NCI-H1417 (cell line): ENCODE measurements at regions not wholly inside any gene's neighbourhood (a gene's known extent, or its start where the extent isn't known, plus 50 kb on each side); places are given as distances from the start of the nearest gene placed in this dataset.
"Not testable (repeated sequence)": the region's sequence is repeated elsewhere in the genome, so short reads cannot be mapped to it uniquely, and the experiment has no call there.

Experiments used
- DNase-seq, 3 experiments: peaks; one replicate each; lab custom pipeline; 2025; lab: John Stamatoyannopoulos, UW

- no peak for DNase-seq
Measured at GRCh38 chr3:106120356-106120755, 251.5 kb upstream of the CBLB start.

GRCh38 chr3:106121491-106122289 lies 252.9 kb upstream of the CBLB start:
- no peak for DNase-seq

GRCh38 chr3:106124818-106125217 lies 256.0 kb upstream of the CBLB start:
- no peak for DNase-seq

GRCh38 chr3:106125321-106125720 lies 256.5 kb upstream of the CBLB start:
- DNase-seq, result no peak

DNA sequence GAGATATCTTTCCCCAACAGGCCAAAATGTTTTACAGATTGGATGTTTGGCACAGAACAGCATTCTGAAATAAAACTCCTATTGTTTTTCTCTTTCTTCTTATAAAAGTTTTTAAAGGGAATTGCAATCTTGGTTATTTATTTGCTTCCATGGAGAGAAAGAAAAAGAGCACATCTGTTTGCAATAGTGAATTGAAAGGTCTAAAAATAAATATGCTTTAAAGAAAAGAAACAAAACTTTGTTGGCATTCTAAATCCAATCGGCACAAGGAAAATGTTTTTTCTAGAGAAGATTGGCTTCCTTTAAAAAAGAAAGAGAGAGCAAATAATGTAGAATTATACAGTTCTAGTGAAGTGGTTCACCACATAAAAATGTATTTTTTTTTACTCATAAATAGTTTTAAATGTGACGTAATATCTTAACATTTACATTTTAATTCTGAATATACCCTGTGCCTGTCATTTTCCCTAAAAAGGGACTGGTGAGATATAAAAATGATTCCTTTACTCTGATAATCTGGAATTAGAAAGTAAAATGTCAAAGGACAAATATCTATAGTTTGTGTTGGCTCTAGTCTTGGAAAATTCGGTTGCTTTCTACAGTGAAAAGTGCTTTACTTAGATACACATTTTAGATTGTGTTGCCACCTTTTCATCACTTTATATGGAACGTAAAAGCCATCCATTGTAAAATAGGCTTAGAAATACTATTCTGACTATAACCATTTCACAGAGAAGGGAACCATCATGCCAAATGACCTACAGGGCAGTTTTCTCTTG lies 257.4 kb upstream of the CBLB start:
- DNase-seq, result no peak

- DNase-seq, result no peak
Measured at GRCh38 chr3:106126846-106127235, 258.0 kb upstream of the CBLB start.

DNA sequence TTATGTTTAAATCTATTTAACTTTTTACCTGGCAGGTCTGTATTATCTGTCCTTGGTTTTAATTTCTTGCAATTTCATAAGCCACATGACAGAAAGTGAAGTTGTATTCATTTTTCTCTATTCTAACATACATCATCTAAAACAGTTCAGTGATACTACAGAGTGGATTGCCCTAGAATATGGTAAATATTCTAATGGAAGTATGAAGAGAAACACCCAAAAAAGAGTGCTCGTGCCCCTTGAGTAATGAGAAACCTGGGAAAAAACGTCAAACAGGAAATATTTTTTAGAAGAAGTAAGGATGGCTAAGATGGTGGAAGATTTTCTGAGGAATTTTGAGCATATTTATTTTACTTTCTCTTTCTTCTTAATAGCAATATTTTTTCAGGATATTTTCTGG lies 261.1 kb upstream of the CBLB start:
- DNase-seq, result no peak

GRCh38 chr3:106130384-106131198 lies 261.8 kb upstream of the CBLB start:
- no peak for DNase-seq

DNA sequence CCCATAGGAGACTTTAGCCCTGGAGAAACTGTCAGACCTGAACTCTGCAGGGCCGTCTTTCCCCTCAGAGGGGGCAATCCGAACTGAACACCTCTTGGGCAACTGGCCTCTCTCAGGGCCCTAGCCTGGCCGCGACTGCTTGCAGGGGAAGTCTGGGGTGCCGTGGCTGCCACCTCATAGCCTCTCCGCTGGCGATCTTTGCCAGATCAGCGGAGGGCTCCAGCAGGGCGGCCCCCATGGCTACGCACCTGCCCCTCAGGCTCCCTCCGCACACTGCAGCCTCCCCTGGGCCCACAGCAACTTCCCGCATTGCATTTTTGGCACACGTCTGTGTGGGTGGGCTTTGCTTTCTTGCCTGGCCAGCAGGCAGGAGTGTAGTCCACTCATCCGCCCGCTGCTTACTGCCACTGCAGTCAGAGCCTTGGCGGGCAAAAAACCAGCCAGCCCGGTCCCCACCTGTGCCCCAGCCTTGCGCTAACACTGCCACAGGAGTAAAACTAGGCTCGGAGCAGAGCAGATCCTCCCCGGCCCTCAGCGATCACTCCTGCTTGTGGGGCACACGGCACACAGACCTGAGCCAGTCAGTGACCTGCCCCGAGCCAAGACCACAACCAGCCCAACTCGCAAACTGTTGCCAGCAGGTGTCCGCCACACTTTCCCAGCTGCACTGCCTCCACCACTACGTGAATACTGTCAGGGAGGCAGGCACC lies 266.8 kb upstream of the CBLB start:
- DNase-seq, result no peak

DNA sequence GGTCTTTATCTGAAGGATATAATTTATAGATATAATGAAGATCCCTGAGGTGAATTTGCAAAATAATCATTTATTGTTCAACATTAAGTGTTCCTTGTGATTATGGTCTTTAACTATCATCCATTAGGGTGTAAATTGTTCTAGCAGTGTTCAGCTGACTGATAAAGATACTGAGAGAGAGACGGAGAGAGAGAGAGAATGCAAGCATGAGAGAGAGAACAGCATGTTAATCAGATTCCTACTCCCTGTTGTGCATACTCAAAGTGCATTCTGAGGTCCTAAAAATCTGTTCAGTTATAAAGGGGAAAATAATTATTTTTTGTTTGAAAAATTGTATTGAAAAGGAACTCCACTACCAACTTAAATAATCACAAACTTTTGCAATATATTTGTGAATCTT lies 271.0 kb upstream of the CBLB start:
- peak in 1 of 3 experiments; percentile 54 for DNase-seq

- DNase-seq, result peak in 1 of 3 experiments; percentile 39
Measured at GRCh38 chr3:106140431-106140830, 271.6 kb upstream of the CBLB start.

GRCh38 chr3:106144030-106144429 lies 275.2 kb upstream of the CBLB start:
- DNase-seq, result no peak

GRCh38 chr3:106148440-106149082 lies 279.7 kb upstream of the CBLB start:
- DNase-seq, result not testable (repeated sequence)

DNA sequence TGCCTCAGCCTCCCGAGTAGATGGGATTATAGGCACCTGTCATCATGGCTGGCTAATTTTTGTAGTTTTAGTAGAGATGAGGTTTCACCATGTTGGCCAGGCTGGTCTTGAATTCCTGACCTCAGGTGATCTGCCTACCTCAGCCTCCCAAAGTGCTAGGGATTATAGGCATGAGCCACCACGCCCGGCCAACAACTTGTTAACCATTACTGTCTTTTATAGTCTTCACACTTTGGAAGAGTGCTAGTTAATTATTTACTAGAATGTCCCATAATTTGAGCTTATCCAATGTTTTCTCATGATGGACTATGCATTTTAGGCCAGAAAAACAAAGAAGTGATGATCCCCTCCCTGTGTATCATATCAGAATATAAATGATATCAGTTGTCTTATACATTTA lies 288.6 kb upstream of the CBLB start:
- DNase-seq, result no peak

GRCh38 chr3:106160396-106160795 lies 291.6 kb upstream of the CBLB start:
- DNase-seq, result no peak

- DNase-seq, result peak in 1 of 3 experiments; percentile 5
Measured at GRCh38 chr3:106161246-106161645, 292.4 kb upstream of the CBLB start.

DNA sequence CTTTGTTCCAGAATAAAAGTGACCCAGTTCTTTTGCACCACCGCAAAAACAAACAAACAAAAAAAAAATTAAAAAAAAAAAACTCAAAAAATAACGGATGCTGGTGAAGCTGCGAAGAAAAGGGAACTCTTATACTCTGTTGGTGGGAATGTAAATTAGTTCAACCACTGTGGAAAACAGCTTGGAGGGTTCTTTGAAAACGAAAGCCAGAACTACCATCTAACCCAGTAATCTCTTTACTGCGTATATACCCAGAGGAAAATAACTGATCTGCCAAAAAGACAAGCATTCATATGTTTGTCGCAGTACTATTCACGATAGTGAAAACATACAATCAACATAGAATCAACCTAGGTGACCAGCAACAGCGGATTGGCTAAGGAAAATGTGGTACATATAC lies 298.9 kb upstream of the CBLB start:
- DNase-seq, result no peak

DNA sequence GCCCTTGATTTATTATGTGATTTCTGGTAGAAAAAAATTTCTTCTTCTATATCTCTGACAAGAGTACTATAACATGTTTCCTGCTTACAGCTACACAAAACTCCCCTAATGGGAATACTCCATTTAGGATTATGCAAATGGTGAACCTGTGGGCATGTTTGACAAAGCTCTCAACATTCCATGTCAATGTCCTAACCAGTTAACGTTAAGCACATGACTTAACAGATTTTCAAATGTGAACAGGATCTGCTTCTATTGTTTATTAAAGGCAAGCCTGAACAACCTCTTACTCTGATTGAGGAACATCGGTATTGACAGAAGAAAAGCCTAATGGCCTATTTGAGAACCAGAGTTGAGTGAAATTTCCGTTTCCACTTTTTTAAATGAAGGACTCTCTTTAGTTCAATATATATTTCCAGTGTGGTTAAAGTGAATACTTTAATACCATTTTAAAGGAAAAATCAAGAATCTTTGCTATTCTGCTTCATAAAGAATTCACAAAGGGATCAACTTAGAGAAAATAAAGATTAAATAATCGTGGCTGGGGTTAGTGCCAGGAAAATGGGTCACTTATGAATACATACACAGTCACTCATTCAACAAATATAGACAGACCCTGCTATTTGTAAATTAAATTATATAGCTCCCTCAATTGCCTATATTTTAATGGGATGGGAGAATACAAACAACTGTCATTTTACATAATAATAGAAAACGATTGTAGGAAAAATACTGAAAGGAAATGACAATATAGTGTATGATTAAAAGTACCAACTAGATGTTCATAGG lies 300.3 kb upstream of the CBLB start:
- DNase-seq, result peak in 2 of 3 experiments; percentile 15 to 30

DNA sequence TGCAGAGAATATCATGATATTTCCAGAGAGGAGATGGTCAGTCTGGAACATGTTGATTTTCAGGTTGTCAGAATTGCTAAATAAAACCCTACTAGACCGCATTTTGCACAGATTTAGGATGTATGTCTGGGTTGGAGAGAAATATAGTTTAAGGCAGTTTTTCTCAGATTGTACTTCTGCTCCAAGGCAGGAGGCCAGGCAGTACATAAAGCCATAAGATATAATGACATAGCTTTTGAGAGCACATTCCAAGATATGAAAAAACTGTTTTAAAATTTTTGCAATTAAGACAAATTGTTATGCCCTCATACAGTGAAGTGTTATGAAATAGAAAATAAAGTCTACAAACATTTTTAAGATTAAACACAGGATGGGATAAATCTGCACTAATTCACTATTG lies 301.8 kb upstream of the CBLB start:
- DNase-seq, result no peak

DNA sequence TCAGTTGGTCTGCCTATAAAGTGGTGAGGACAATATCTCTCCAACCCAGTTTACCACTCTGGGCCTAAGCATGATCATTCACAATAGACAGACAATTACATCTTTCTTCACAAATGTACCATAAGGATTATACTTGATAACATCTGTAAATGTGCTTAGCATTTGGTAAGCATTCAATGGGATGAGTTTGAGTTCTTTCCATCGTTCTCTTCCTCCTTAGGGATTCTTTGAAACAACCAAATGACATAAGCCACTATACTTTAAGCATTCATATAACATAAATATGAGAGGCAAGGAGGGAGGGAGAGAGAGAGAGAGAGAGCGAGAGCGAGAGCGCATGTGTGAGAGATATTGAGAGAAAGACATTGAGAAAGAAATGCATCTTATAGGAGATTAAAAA lies 303.3 kb upstream of the CBLB start:
- DNase-seq, result no peak

DNA sequence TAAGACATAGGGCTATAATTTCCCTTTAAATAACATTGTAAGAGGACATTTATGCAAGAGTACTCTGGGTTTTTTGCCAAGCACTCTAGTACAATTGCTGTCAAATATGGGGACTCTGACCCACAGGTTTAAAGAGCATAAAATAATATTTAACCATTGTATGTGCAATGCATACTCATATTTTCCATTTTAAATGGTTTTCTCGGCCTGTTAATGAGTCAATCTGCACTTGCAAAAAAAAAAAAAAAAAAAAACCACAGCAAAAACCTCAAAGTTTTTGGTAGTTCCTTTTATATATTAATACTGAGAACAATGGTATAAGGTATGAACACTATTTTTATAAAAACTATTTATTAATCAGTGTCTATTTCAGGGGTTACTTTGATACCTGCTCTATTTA lies 304.0 kb upstream of the CBLB start:
- DNase-seq, result no peak
